PFSK-1 (cell line): ENCODE measurements at regions not wholly inside any gene's neighbourhood (a gene's known extent, or its start where the extent isn't known, plus 50 kb on each side); places are given as distances from the start of the nearest gene placed in this dataset.

Experiments used
- FOXP2 ChIP-seq: optimal IDR thresholded peaks from 2 replicates; pipeline ENCODE3; 2011; ENCODE audit warnings: borderline replicate concordance, control low read depth, inconsistent platforms; ENCODE audit not compliant: insufficient read depth; ENCODE audit errors: extremely low read length, extremely low read depth
- POLR2AphosphoS5 ChIP-seq: IDR thresholded peaks from 2 replicates; pipeline ENCODE4 v1.6.1; 2012; ENCODE audit warnings: low read depth, mild to moderate bottlenecking, control low read depth, low read length, moderate library complexity
- SIN3A ChIP-seq: IDR thresholded peaks from 2 replicates; pipeline ENCODE4 v1.6.1; 2012; ENCODE audit warnings: mild to moderate bottlenecking, low read length, moderate library complexity, borderline replicate concordance; ENCODE audit not compliant: insufficient read depth
- TAF1 ChIP-seq: IDR thresholded peaks from 2 replicates; pipeline ENCODE4 v1.6.1; 2012; ENCODE audit warnings: low read length, control low read depth, borderline replicate concordance; ENCODE audit not compliant: insufficient read depth
- TF ChIP-seq, protein P1 (sequence below), 2 experiments: IDR thresholded peaks; 2 replicates each; pipeline versions ENCODE4 v1.6.1 to v1.8.0; 2011 to 2012; ENCODE audit warnings: low read depth in 2 of 2, low read length in 2 of 2, control low read depth in 1 of 2, inconsistent platforms in 1 of 2, mild to moderate bottlenecking in 1 of 2, moderate library complexity in 1 of 2; ENCODE audit not compliant: insufficient read depth in 1 of 2

GRCh38 chr1:114235281-114235680 is 81.6 kb upstream of the SYT6 start:
- TF ChIP-seq SIN3A, result no peak
- no peak for TF ChIP-seq FOXP2
- TF ChIP-seq TAF1, result no peak
- TF ChIP-seq, protein P1, sequence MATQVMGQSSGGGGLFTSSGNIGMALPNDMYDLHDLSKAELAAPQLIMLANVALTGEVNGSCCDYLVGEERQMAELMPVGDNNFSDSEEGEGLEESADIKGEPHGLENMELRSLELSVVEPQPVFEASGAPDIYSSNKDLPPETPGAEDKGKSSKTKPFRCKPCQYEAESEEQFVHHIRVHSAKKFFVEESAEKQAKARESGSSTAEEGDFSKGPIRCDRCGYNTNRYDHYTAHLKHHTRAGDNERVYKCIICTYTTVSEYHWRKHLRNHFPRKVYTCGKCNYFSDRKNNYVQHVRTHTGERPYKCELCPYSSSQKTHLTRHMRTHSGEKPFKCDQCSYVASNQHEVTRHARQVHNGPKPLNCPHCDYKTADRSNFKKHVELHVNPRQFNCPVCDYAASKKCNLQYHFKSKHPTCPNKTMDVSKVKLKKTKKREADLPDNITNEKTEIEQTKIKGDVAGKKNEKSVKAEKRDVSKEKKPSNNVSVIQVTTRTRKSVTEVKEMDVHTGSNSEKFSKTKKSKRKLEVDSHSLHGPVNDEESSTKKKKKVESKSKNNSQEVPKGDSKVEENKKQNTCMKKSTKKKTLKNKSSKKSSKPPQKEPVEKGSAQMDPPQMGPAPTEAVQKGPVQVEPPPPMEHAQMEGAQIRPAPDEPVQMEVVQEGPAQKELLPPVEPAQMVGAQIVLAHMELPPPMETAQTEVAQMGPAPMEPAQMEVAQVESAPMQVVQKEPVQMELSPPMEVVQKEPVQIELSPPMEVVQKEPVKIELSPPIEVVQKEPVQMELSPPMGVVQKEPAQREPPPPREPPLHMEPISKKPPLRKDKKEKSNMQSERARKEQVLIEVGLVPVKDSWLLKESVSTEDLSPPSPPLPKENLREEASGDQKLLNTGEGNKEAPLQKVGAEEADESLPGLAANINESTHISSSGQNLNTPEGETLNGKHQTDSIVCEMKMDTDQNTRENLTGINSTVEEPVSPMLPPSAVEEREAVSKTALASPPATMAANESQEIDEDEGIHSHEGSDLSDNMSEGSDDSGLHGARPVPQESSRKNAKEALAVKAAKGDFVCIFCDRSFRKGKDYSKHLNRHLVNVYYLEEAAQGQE (IDR thresholded peaks at IDR 0.05; ENCODE audit: insufficient read depth in 1 of 2, low read depth in 2 of 2, low read length in 2 of 2), result no peak
- TF ChIP-seq POLR2AphosphoS5, result no peak

DNA sequence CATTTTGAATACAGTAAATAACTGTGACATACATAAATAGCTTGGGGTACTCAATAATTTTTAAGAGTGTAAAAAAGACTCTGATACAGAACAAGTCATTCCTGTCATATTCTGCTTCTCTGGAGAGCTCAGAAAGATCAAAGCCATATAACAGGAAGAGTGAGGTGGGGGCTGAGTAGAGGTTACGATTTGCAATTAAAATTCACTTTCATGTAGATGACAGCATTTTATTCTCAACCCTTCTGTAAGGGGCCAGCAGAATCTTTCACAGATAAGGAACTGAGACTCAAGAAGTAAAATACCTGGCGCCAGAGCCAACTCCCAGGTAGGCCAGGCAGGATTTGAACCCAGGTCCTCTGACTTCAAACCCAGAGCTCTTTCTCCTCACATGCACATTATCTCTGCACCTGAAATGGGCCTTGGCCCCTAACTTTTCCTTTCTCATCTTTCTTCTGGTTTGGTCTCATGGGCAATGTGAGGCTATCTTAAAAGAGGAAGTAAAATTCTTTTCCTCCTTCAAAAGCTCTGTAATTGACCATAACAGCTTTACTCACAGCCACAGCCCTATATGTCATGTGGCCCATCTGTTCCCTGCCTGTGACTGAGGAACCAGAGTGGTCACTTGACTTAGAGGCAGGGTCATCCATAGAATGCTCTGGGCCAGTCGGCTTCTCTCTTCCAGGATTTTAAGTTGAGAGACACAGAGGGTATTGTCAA is 80.9 kb upstream of the SYT6 start:
- TF ChIP-seq, protein P1 (IDR thresholded peaks at IDR 0.05; ENCODE audit: insufficient read depth in 1 of 2, low read depth in 2 of 2, low read length in 2 of 2), result no peak
- no peak for TF ChIP-seq TAF1
- TF ChIP-seq SIN3A, result no peak
- TF ChIP-seq POLR2AphosphoS5, result no peak
- no peak for TF ChIP-seq FOXP2

GRCh38 chr1:114232691-114233090 is 79.0 kb upstream of the SYT6 start:
- TF ChIP-seq SIN3A, result no peak
- TF ChIP-seq FOXP2, result no peak
- no peak for TF ChIP-seq POLR2AphosphoS5
- TF ChIP-seq TAF1, result no peak
- TF ChIP-seq, protein P1 (IDR thresholded peaks at IDR 0.05; ENCODE audit: insufficient read depth in 1 of 2, low read depth in 2 of 2, low read length in 2 of 2), result no peak

GRCh38 chr1:114231301-114231700 is 77.6 kb upstream of the SYT6 start:
- TF ChIP-seq TAF1, result no peak
- no peak for TF ChIP-seq FOXP2
- TF ChIP-seq, protein P1 (IDR thresholded peaks at IDR 0.05; ENCODE audit: insufficient read depth in 1 of 2, low read depth in 2 of 2, low read length in 2 of 2), result no peak

- TF ChIP-seq POLR2AphosphoS5 (no peak), TAF1 (no peak), FOXP2 (no peak), SIN3A (no peak)
- TF ChIP-seq, protein P1 (IDR thresholded peaks at IDR 0.05; ENCODE audit: insufficient read depth in 1 of 2, low read depth in 2 of 2, low read length in 2 of 2), result no peak
Measured at GRCh38 chr1:114229368-114229767, 75.7 kb upstream of the SYT6 start.
